NB4 (cell line): ENCODE measurements at regions not wholly inside any gene's neighbourhood (a gene's known extent, or its start where the extent isn't known, plus 50 kb on each side); places are given as distances from the start of the nearest gene placed in this dataset.
"Not testable (repeated sequence)": the region's sequence is repeated elsewhere in the genome, so short reads cannot be mapped to it uniquely, and the experiment has no call there.

Experiments used
- DNase-seq: peaks from one replicate; pipeline ENCODE4 v3.0.0; 2010; ENCODE audit warnings: low read depth
- H3K4me3 ChIP-seq: one replicate; pipeline ENCODE4 v1.5.1; 2011; ENCODE audit warnings: mild to moderate bottlenecking, low read depth, low read length, moderate library complexity
- MYC ChIP-seq: IDR thresholded peaks from 2 replicates; pipeline ENCODE4 v1.6.1; 2011; ENCODE audit warnings: low read depth, low read length
- POLR2A ChIP-seq: IDR thresholded peaks from 2 replicates; pipeline ENCODE4 v1.6.1; 2011; ENCODE audit warnings: mild to moderate bottlenecking; ENCODE audit not compliant: insufficient read length; ENCODE audit errors: extremely low read depth
- TF ChIP-seq, protein P1 (sequence below): IDR thresholded peaks from one replicate; pipeline ENCODE4 v1.5.1; 2012; ENCODE audit warnings: low read depth, low read length
- TF ChIP-seq, protein P2 (sequence below): IDR thresholded peaks from 2 replicates; pipeline ENCODE4 v1.6.1; 2011; ENCODE audit warnings: low read depth, low read length

DNA sequence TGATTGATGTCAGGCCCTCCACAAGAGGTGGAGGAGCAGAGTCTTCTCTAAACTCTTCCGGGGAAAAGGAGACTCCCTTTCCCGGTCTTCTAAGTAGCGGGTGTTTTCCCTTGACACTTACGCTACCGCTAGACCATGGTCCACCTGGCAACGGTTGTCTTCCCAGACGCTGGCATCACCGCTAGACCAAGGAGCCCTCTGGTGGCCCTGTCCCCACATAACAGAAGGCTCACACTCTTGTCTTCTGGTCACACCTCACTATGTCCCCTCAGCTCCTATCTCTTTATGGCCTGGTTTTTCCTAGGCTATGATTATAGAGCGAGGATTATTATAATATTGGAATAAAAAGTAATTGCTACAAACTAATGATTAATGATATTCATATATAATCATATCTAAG, 532.5 kb upstream of the SYNCRIP start:
- TF ChIP-seq, protein P1, sequence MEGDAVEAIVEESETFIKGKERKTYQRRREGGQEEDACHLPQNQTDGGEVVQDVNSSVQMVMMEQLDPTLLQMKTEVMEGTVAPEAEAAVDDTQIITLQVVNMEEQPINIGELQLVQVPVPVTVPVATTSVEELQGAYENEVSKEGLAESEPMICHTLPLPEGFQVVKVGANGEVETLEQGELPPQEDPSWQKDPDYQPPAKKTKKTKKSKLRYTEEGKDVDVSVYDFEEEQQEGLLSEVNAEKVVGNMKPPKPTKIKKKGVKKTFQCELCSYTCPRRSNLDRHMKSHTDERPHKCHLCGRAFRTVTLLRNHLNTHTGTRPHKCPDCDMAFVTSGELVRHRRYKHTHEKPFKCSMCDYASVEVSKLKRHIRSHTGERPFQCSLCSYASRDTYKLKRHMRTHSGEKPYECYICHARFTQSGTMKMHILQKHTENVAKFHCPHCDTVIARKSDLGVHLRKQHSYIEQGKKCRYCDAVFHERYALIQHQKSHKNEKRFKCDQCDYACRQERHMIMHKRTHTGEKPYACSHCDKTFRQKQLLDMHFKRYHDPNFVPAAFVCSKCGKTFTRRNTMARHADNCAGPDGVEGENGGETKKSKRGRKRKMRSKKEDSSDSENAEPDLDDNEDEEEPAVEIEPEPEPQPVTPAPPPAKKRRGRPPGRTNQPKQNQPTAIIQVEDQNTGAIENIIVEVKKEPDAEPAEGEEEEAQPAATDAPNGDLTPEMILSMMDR: peak; percentile 40
- peak; percentile 23 for DNase-seq
- not testable (repeated sequence) for H3K4me3 ChIP-seq

DNA sequence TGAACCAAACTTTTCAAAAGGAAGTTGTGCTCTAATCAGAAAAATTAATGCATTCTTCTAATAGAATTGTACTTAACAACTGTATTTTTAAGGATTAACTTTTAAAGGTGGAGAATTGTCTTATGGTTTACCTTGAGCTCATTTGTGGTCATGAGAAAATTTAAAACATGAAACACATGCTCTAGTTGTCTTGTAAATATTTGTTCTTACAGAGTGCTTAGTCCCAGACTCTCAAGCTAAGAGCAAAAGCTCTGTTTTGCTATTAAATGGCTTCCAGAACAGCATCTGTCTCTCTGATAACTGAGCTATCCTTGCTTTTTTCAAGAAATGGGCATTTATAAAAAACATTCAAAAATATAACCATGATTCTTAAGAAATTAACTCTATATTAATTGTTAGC, 512.2 kb upstream of the SYNCRIP start:
- TF ChIP-seq, protein P2, sequence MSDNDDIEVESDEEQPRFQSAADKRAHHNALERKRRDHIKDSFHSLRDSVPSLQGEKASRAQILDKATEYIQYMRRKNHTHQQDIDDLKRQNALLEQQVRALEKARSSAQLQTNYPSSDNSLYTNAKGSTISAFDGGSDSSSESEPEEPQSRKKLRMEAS: no peak
- TF ChIP-seq MYC (no peak), POLR2A (no peak)
- TF ChIP-seq, protein P1: no peak
- H3K4me3 ChIP-seq: no peak overlapping the region
- DNase-seq: no peak

DNA sequence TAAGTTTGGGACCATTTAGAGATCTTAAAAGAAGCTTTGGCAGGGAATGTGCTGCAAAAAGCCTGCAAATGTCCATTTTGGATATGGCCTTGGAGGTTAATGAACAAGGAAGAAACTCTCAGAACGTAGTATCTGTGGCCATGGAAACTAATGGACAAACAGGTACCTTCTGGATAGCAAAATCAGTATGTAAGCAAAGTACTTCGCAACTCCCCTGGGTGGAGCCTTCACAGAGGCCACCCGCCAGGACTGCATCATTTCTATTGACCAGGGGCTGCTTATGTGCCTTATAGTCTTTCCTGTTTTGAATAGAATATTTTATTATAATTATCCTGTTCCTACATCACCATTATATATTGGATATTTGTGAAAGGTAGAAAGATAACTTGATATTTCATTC, 510.8 kb upstream of the SYNCRIP start:
- H3K4me3 ChIP-seq: no peak overlapping the region
- no peak for TF ChIP-seq POLR2A
- TF ChIP-seq, protein P1: no peak
- no peak for TF ChIP-seq MYC
- TF ChIP-seq, protein P2: no peak
- DNase-seq: no peak

DNA sequence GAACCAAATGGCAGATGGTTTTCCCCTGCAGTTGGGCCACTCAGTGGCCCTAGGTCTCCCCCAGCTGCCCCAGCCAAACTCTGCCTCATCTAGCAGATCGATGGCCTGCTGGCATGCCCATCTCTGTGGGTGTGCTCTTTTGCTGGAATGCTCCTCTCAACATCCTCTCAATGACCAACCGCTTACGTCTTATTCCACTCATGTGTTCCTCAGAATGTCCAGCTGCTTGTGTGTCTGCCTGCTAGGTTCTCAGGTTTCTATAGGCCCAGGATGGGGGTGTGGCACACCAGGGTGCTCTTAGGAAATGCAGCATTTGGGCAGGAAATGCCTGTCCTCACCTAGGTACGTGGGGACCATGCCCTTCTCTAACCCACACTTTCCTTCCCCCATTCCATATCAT, 509.9 kb upstream of the SYNCRIP start:
- TF ChIP-seq MYC (no peak), POLR2A (no peak)
- TF ChIP-seq, protein P2: no peak
- TF ChIP-seq, protein P1: no peak
- no peak for DNase-seq
- no peak overlapping the region for H3K4me3 ChIP-seq

DNA sequence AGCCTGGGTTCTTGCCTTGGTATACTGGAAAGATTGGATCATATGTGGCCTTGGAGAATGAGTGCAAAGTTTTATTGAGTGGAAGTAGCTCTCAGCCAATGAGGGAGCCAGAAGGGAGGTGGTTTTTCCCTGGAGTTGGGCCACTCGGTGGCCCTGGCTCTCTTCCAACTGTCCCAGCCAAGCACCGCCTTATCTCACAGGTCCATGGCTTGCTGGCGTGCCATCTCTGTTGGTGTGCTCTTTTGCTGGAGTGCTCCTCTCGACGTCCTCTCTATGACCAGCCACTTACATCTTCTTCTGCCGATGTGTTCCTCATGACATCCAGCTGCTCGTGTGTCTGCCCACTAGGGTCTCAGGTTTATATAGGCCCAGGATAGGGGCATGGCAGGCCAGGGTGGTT, 505.9 kb upstream of the SYNCRIP start:
- no peak for DNase-seq
- no peak overlapping the region for H3K4me3 ChIP-seq
- TF ChIP-seq, protein P2: no peak
- TF ChIP-seq, protein P1: no peak
- TF ChIP-seq POLR2A: no peak
- no peak for TF ChIP-seq MYC

DNA sequence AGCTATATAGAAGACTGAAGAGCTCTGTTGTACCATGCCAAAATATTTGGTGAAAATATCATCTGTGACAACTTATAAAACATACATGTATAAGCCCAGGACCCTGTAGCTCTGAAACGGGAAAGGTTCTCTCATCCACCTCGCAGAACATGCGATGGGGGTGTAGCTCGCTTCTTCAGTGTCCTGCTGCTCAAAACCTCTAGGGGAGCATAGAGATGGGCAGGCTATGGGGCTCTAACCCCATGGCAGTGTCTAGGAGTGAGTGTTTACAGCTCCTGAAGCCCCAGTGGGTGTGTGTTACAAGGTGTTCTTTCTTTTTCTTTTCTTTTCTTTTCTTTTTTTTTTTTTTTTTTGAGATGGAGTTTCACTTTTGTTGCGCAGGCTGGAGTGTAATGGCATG, 505.2 kb upstream of the SYNCRIP start:
- no peak for TF ChIP-seq POLR2A
- no peak for TF ChIP-seq MYC
- TF ChIP-seq, protein P2: no peak
- TF ChIP-seq, protein P1: no peak

More for the DNA sequence above, 505.2 kb upstream of the SYNCRIP start:
- no peak for DNase-seq
- no peak overlapping the region for H3K4me3 ChIP-seq
